H1 (cell line): ENCODE measurements at regions not wholly inside any gene's neighbourhood (a gene's known extent, or its start where the extent isn't known, plus 50 kb on each side); places are given as distances from the start of the nearest gene placed in this dataset.
"Not testable (repeated sequence)": the region's sequence is repeated elsewhere in the genome, so short reads cannot be mapped to it uniquely, and the experiment has no call there.

Experiments
- CTCF ChIA-PET: fragments of 300-600 bp; sonication (Branson Sonifier 250); formaldehyde crosslinking; loops from one replicate; lab custom pipeline; 2021; ENCODE audit not compliant: partially characterized antibody; lab: Charles Lee
- POLR2A ChIA-PET: fragments of 300-600 bp; sonication (Branson Sonifier 250); formaldehyde crosslinking; loops from one replicate; lab custom pipeline; 2021; ENCODE audit warnings: inconsistent platforms; ENCODE audit not compliant: partially characterized antibody; lab: Charles Lee
- DNase-seq, 2 experiments: peaks; one replicate each; pipeline versions ENCODE4 v3.0.0 to v3.0.0-alpha.2; 2010 to 2022; ENCODE audit warnings: low spot score in 2 of 2, low read depth in 1 of 2, mixed read lengths in 1 of 2
- FAIRE-seq: peaks from 2 replicates; lab custom pipeline; 2011; peaks lifted over from hg19 to GRCh38; lab: Jason Lieb, UNC
- H2AFZ ChIP-seq: 2 replicates; pipeline ENCODE4 v1.8.1; 2012; ENCODE audit warnings: low read length, inconsistent platforms
- H2AK5ac ChIP-seq: 2 replicates; pipeline ENCODE4 v1.6.1; 2013; ENCODE audit warnings: low read depth, low read length
- H2BK120ac ChIP-seq: replicated peaks from 2 replicates; pipeline ENCODE3; 2013; ENCODE audit warnings: low read depth, low read length, inconsistent platforms
- H2BK12ac ChIP-seq: 2 replicates; pipeline ENCODE4 v1.6.1; 2013; ENCODE audit warnings: low read depth, low read length
- H2BK15ac ChIP-seq: 2 replicates; pipeline ENCODE4 v1.6.1; 2013; ENCODE audit warnings: low read length
- H2BK20ac ChIP-seq: 2 replicates; pipeline ENCODE4 v1.6.1; 2013; ENCODE audit warnings: low read length
- H2BK5ac ChIP-seq: 2 replicates; pipeline ENCODE4 v1.6.1; 2013; ENCODE audit warnings: low read depth, low read length
- H3K14ac ChIP-seq: 2 replicates; pipeline ENCODE4 v1.6.1; 2013; ENCODE audit warnings: inconsistent platforms; ENCODE audit not compliant: insufficient read length
- H3K18ac ChIP-seq: 2 replicates; pipeline ENCODE4 v1.6.1; 2013; ENCODE audit warnings: low read length; ENCODE audit errors: extremely low read depth
- H3K23ac ChIP-seq: 2 replicates; pipeline ENCODE4 v1.6.1; 2013; ENCODE audit warnings: inconsistent platforms; ENCODE audit not compliant: insufficient read length
- H3K23me2 ChIP-seq: 2 replicates; pipeline ENCODE4 v1.6.1; 2013; ENCODE audit warnings: low read depth, low read length
- H3K27ac ChIP-seq: 2 replicates; pipeline ENCODE4 v1.6.1; 2011; ENCODE audit warnings: low read depth, low read length, inconsistent platforms
- H3K27me3 ChIP-seq, 4 experiments: replicated peaks in 1 of 4; 1 replicate in 1 of 4; 2 replicates in 3 of 4; pipeline versions ENCODE4 v1.6.1 to v1.8.1; 2011 to 2013; ENCODE audit warnings: low read length in 3 of 4, mild to moderate bottlenecking in 3 of 4, inconsistent platforms in 2 of 4, mixed read lengths in 2 of 4, moderate library complexity in 1 of 4; ENCODE audit not compliant: control insufficient read depth in 3 of 4, insufficient read depth in 3 of 4; ENCODE audit errors: extremely low read depth in 1 of 4
- H3K36me3 ChIP-seq, 4 experiments: 2 replicates each; pipeline versions ENCODE4 v1.6.1 to v1.8.1; 2011 to 2013; ENCODE audit warnings: mild to moderate bottlenecking in 4 of 4, low read length in 3 of 4, moderate library complexity in 2 of 4, control low read depth in 1 of 4, inconsistent platforms in 1 of 4; ENCODE audit not compliant: insufficient read depth in 4 of 4, control insufficient read depth in 2 of 4
- H3K4ac ChIP-seq: replicated peaks from 2 replicates; pipeline ENCODE3; 2013; ENCODE audit warnings: low read length, low read depth, mixed read lengths, inconsistent platforms; ENCODE audit not compliant: insufficient read length
- H3K4me1 ChIP-seq, 4 experiments: replicated peaks in 1 of 4; 1 replicate in 1 of 4; 2 replicates in 3 of 4; pipeline versions ENCODE4 v1.6.1 to v1.8.1; 2011 to 2013; ENCODE audit warnings: low read length in 3 of 4, inconsistent platforms in 2 of 4, mixed read lengths in 1 of 4; ENCODE audit not compliant: insufficient read depth in 4 of 4, control insufficient read depth in 3 of 4
- H3K4me2 ChIP-seq, 2 experiments: 2 replicates each; pipeline versions ENCODE4 v1.6.1 to v1.8.1; 2011 to 2013; ENCODE audit warnings: low read depth in 2 of 2, low read length in 2 of 2, control low read depth in 1 of 2, inconsistent platforms in 1 of 2, mild to moderate bottlenecking in 1 of 2; ENCODE audit not compliant: insufficient read depth in 1 of 2
- H3K4me3 ChIP-seq, 4 experiments: fragments of 200-600, 300-600 bp in 1 of 4; sonication (generic), shearing (Covaris generic), sonication (Bioruptor Twin) in 1 of 4; 2 replicates each; pipeline versions ENCODE4 v1.5.1 to v1.8.1; 2011 to 2016; ENCODE audit warnings: low read length in 4 of 4, low read depth in 3 of 4, control low read depth in 2 of 4, inconsistent platforms in 2 of 4, mild to moderate bottlenecking in 2 of 4, mixed read lengths in 1 of 4, moderate library complexity in 1 of 4; ENCODE audit not compliant: insufficient read depth in 2 of 4; ENCODE audit errors: extremely low read depth in 1 of 4
- H3K56ac ChIP-seq: replicated peaks from 2 replicates; pipeline ENCODE3; 2013; ENCODE audit warnings: low read depth, mild to moderate bottlenecking, mixed read lengths, low read length, inconsistent platforms; ENCODE audit not compliant: insufficient read length
- H3K79me1 ChIP-seq: 2 replicates; pipeline ENCODE4 v1.6.1; 2013; ENCODE audit warnings: low read depth, low read length, control low read depth
- H3K79me2 ChIP-seq, 2 experiments: 2 replicates each; pipeline versions ENCODE4 v1.6.1 to v1.8.1; 2012 to 2013; ENCODE audit warnings: low read length in 2 of 2, mild to moderate bottlenecking in 2 of 2, inconsistent platforms in 1 of 2; ENCODE audit not compliant: insufficient read depth in 2 of 2, control insufficient read depth in 1 of 2
- H3K9ac ChIP-seq, 4 experiments: replicated peaks in 1 of 4; 1 replicate in 1 of 4; 2 replicates in 3 of 4; pipeline versions ENCODE4 v1.6.1 to v1.8.1; 2011 to 2013; ENCODE audit warnings: low read depth in 3 of 4, low read length in 3 of 4, control low read depth in 2 of 4, mild to moderate bottlenecking in 2 of 4, moderate library complexity in 2 of 4, inconsistent platforms in 1 of 4; ENCODE audit errors: extremely low read depth in 1 of 4
- H3K9me3 ChIP-seq, 2 experiments: 2 replicates each; pipeline versions ENCODE4 v1.6.1 to v1.8.1; 2012 to 2013; ENCODE audit warnings: mild to moderate bottlenecking in 2 of 2, moderate library complexity in 2 of 2, control low read depth in 1 of 2, inconsistent platforms in 1 of 2, low read depth in 1 of 2, low read length in 1 of 2, mixed read lengths in 1 of 2; ENCODE audit not compliant: insufficient read depth in 2 of 2
- H4K20me1 ChIP-seq, 2 experiments: replicated peaks in 1 of 2; 2 replicates each; pipeline versions ENCODE3 to v1.8.1; 2011 to 2013; ENCODE audit warnings: inconsistent platforms in 2 of 2, low read length in 2 of 2, mild to moderate bottlenecking in 1 of 2; ENCODE audit not compliant: insufficient read depth in 2 of 2, control insufficient read depth in 1 of 2
- H4K5ac ChIP-seq: 2 replicates; pipeline ENCODE4 v1.6.1; 2013; ENCODE audit warnings: low read length, low read depth, mixed read lengths, inconsistent platforms; ENCODE audit not compliant: insufficient read length
- H4K8ac ChIP-seq: 2 replicates; pipeline ENCODE4 v1.8.0; 2013; ENCODE audit warnings: mild to moderate bottlenecking, moderate library complexity, low read length, inconsistent platforms; ENCODE audit not compliant: insufficient read depth; ENCODE audit errors: extremely low read depth
- H4K91ac ChIP-seq: replicated peaks from 2 replicates; pipeline ENCODE3; 2013; ENCODE audit warnings: low read length, mixed read lengths, inconsistent platforms; ENCODE audit not compliant: insufficient read length
- BRCA1 ChIP-seq: IDR thresholded peaks from 2 replicates; pipeline ENCODE4 v1.6.1; 2012; ENCODE audit warnings: low read depth, low read length, improper control_type of control experiment
- CTBP2 ChIP-seq: IDR thresholded peaks from 2 replicates; pipeline ENCODE4 v1.7.0; 2011; ENCODE audit warnings: borderline replicate concordance, mild to moderate bottlenecking, moderate library complexity, mixed read lengths, low read length; ENCODE audit not compliant: insufficient read depth, insufficient read length
- MAFK ChIP-seq: IDR thresholded peaks from 2 replicates; pipeline ENCODE4 v1.6.1; 2012; ENCODE audit warnings: low read depth, mild to moderate bottlenecking, improper control_type of control experiment, low read length
- RNF2 ChIP-seq: fragments of 200-900, 300-1000 bp; sonication (generic); IDR thresholded peaks from 2 replicates; pipeline ENCODE4 v1.7.1; 2016; ENCODE audit warnings: borderline replicate concordance, low read depth, mild to moderate bottlenecking, antibody characterized with exemption, low read length; ENCODE audit not compliant: poor library complexity, severe bottlenecking; ENCODE audit errors: missing control alignments
- SP4 ChIP-seq: IDR thresholded peaks from 2 replicates; pipeline ENCODE4 v1.6.1; 2012; ENCODE audit warnings: low read length, inconsistent platforms

DNA sequence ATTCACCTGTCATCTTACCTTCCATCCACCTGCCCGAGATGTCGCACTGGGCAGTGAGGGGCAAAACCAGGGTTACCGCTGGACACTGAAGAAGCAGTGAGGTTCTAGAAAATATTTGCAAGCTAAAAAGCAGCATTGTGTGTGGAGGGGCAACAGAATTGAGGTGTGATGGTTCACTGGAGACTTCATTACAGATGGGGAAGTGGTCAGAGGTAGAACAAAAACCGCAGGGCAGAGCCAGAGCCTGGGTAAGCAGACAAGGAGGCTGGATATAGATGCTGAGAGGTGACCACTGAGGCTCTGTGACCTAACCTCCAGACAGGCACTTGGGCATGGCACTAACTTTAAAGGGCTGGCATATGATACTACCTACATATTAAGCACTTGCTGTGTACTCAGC lies 363.9 kb upstream of the PROX1 start (continued):
- no peak for TF ChIP-seq CTBP2
- TF ChIP-seq SP4 = no peak
- no peak for TF ChIP-seq RNF2
- TF ChIP-seq MAFK = no peak
- no peak for TF ChIP-seq BRCA1

DNA sequence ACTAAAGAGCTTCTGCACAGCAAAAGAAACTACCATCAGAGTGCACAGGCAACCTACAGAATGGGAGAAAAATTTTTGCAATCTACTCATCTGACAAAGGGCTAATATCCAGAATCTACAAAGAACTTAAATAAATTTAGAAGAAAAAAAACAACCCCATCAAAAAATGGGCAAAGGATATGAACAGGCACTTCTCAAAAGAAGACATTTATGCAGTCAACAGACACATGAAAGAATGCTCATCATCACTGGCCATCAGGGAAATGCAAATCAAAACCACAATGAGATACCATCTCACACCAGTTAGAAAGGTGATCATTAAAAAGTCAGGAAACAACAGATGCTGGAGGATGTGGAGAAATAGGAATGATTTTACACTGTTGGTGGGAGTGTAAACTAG lies 351.0 kb upstream of the PROX1 start:
- H3K36me3 ChIP-seq, H3K9me3 ChIP-seq, H3K4ac ChIP-seq, H3K9ac ChIP-seq, DNase-seq, H3K23me2 ChIP-seq, POLR2A ChIA-PET, H3K4me2 ChIP-seq, CTCF ChIA-PET, H4K91ac ChIP-seq, H4K8ac ChIP-seq, H4K5ac ChIP-seq, H3K14ac ChIP-seq, H3K27me3 ChIP-seq, H3K56ac ChIP-seq, H2BK5ac ChIP-seq, H3K4me1 ChIP-seq, H3K79me2 ChIP-seq, H2AFZ ChIP-seq, H2AK5ac ChIP-seq, FAIRE-seq, H4K20me1 ChIP-seq, H2BK120ac ChIP-seq, H3K23ac ChIP-seq, H3K79me1 ChIP-seq, H2BK20ac ChIP-seq, H2BK15ac ChIP-seq, H3K27ac ChIP-seq, H3K4me3 ChIP-seq, H3K18ac ChIP-seq, H2BK12ac ChIP-seq: not testable (repeated sequence)
